T1000 (cell line): ENCODE measurements at regions not wholly inside any gene's neighbourhood (a gene's known extent, or its start where the extent isn't known, plus 50 kb on each side); places are given as distances from the start of the nearest gene placed in this dataset.
"Not testable (repeated sequence)": the region's sequence is repeated elsewhere in the genome, so short reads cannot be mapped to it uniquely, and the experiment has no call there.

ENCODE experiments used
- DNase-seq: peaks from one replicate; lab custom pipeline; 2025; ENCODE audit warnings: mixed read lengths; lab: John Stamatoyannopoulos, UW

DNA sequence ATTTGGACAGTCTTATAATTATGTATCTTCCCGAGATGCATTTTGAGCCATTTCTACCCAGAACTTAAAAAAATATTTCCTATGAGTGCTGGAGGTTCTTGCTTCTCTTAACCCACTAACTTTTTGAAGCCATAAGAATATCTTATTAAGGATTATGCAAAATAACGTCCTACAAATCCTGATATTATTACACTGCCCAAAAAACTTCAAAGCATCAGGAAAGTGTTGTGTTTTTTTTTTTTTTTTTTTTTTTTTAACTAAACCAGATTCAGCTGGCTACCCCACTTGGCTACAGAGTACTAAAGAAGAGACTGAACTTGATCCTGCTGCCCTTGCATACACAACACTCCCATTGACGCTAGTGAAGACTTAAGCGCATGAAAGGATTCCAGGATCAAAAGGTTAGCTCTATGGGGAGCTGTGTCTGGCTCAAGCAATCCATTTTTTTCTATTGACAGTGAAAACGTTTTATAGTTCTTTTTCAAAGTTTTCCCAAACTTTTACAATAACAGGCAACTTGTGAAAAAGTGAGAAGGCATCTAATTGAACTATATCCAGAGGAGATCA, 141.4 kb downstream of the KCNRG start:
- no peak for DNase-seq

DNA sequence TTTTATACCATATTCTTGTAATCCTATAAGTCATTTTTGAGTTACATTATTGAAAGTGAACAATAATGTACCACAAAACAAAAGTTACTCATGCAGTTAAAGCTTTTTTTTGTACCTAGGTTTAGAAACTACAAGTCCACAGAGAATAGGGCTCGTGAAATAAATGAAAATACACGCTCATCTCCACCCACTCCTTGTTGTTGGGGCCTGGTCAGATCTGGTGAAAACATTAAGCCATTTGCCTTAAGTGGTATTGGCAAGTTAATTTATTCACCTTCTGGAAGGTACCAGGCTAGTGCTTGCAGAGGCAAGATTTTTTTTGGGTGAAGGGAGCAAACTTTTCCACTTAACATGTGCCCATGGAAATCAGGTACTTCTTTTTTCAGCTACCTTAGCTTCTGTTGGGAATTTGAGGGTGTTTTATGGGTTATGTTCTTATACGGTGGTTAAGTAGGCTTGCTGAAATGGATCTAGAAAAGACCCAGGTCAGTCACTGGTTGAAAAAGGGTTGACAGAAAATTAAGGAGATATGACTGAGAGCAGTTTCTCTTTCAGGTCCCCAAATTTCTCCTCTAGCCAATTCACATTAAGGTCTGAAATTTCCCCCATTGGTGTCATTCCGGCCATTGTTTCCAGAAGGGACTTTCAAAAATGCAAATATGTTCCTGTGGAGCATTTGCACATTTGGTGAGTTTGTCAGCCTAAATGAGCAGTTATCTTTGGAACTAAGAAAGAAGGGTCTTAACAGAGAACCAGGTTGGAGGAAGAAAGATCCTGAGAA, 143.3 kb downstream of the KCNRG start:
- DNase-seq: no peak

DNA sequence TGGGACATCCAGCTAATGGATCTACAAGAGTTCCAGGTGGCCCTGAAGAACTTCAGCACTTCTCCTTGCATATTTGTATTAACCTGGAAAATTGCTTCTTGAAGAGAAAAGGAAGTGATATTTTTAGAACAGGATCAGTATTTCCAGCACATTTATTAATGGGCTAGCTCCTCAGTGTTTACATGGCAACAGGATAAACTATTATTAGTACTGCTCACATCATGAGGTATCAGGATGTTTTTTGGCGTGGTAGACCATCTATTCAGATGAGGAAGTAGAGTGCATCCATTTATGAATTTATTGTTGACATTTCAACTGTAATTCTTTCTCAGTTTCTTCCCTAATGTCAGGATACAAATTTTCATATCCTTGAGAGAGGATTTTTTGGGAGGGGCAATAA, 144.4 kb downstream of the KCNRG start:
- no peak for DNase-seq

DNA sequence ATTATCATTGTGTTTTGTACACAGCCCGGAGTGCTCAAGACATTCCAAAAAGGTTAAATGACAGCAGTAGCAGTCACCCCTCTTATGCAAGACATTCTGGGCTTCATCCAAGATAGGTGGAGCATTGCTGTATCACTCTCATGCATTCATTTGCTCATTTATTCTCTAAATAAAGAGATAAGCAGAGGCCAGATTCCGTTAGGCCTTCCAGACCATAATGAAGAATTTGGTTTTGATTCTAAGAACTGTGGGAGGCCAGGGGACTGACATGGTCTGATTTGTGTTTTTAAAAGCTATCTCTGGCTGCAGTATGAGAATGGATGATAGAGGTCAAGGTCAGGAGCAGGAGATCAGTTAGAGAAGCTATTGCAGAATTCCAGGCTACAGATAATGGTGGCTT, 145.8 kb downstream of the KCNRG start:
- no peak for DNase-seq

DNA sequence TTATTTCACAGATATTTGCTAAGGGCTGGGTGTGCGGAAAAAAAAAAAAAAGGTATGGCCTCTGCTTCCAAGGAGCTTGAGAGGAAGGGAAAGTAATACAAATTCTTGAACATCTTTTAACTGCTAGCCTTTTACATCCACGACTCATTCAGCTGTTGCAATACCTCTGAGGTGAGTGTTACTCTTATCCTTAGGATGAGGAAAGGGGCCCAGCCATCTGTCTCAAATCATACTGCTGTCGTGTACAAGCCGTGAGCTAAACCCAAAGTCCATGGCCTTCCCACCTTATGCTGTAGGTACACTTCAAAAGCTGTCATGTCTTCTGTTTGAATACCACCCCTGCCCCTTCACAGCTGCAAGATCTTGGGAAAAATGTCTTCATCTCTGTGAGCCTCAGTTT, 146.8 kb downstream of the KCNRG start:
- DNase-seq: no peak

DNA sequence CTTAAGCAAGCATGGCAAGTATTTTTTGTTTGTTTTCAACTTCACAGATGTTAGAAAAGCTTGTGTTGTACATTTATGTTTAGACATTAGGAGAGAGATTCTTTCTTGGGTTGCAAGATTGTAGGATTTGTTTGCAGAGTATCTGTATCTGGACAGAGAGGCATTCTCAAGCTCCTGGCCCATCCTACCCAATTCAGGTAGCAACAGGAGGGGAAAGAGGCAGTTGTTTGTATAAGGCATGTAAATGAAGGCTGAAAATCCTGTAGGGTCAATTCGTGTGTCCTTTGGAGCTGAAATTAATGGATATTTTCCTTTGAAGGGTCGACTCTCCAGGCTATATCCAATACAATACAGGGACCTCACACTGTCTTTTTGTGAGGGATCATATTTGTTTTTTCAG, 147.3 kb downstream of the KCNRG start:
- no peak for DNase-seq

DNA sequence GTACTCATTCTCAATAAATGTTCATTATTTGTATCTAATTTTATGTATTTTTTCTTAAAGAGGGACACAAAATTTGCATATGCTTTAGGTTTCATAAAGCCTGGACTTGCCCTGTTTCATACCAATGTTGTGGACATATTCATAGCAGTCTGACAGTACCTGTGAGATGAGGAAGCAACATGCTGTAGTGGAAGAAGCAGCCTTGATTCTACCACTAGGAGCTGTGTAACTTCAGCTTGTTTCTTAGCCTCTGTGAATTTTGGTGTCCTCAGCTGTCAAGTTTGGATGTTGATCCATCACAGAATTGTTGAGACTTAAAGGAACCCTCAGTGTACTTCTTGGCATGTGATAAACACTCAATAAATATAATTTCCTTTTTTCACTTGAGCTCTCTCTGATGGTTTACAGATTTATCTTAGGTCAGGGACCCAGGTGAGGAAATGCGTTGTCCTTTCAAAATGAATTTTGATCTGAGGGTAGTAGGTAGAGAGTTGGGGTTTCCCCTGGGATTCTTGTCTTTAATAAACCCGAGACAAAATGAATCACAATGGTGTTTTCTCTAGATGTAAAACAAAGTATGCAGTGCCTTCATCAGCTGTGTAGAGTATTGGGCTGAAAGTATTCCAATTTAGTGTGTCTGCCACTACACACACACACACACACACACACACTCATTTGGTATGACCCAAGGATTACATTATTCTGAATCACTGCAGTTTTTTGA, 152.1 kb downstream of the KCNRG start:
- no peak for DNase-seq

DNA sequence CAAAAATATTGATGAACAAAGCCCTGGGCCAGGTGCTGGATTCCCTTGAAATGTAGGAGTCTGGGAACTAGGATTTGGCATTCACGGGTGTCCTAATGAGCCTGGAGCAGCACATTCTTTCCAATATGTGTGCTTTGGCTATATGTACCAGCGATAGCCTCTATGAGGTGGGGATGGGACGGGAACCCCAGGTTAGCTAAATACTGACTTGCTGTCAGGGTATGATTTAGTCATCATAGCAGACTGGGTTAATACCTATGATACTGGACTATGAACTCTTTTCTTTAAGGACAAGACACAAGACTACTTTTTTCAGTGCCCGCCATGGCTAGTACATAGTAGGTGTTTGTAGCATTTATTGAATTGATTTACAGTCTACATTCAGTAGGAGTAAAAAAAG, 152.7 kb downstream of the KCNRG start:
- DNase-seq: no peak

DNA sequence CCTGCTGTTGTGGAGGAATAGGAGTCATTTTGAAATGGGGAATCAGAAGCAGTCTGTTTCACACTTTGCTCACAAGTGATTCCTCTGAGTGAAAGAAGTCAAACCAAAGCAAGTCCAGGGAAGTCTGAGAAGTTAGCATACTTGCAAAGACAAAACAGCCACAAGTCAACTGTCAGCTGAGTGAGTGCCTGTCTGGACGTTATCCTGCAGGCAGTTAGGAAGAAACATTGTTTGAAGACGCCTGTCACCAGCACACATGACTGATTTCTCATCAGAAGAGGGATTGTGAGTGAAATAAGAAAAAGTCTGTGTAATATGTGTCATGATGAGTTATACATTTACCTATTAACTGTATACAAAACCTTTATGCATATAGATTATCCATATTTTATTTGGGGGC, 153.5 kb downstream of the KCNRG start:
- no peak for DNase-seq

DNA sequence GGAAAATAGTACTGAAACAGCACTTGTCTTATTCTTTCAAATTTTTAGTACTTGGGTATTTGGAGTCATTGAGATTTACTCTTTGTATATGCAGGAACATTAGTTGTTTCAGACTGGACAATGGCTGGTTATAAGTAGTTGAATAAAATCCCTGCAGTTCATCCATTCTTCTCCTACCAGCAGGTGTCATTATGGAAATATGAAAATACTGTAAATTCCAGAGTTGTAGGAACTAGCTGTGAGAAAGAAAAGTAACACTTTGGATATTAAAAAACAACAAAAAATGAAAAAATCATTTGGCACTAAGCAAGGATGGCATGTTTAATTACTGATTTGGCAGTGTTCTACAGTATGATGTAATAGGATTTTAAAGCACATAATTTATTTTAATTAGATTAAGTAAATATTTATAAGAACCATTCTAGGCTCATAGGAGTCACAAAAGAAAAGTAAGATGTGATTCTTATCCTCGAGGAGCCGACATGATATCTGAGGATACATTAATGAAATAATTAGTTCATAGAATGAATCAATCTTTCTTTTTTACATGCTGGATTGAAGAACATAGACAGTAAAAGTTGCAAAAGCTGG, 155.3 kb downstream of the KCNRG start:
- DNase-seq: no peak

DNA sequence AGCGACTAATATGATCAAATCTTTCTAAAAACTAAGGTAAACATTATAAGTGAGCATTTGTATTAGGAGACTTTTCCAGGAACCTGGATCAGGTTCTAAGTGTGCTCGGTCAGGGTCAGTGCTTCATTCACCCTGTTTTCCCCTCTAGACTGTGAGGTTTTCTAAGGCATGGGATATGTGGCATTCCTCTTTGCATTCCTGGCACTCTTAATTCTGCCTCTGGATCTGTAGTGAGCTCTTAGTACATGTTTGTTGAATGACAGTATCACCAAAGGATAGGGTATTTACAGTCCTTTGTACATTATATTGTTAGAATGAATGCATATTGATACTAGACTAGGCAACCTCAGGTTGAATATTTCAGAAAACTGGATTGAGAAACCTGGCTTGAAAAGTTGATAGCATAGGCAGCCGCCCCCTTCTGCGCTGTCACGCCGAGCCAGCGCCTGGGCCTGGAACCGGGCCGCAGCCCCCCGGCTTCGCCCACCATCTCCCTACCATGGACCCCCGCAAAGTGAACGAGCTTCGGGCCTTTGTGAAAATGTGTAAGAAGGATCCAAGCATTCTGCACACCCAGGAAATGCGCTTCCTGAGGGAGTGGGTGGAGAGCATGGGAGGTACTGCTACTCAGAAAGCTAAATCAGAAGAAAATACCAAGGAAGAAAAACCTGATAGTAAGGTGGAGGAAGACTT, 156.5 kb downstream of the KCNRG start:
- no peak for DNase-seq

DNA sequence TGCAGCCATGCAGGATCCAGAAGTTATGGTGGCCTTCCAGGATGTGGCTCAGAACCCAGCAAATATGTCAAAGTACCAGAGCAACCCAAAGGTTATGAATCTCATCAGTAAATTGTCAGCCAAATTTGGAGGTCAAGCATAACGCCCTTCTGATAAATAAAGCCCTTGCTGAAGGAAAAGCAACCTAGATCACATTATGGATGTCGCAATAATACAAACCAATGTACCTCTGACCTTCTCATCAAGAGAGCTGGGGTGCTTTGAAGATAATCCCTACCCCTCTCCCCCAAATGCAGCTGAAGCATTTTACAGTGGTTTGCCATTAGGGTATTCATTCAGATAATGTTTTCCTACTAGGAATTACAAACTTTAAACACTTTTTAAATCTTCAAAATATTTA, 157.8 kb downstream of the KCNRG start:
- DNase-seq: not testable (repeated sequence)

DNA sequence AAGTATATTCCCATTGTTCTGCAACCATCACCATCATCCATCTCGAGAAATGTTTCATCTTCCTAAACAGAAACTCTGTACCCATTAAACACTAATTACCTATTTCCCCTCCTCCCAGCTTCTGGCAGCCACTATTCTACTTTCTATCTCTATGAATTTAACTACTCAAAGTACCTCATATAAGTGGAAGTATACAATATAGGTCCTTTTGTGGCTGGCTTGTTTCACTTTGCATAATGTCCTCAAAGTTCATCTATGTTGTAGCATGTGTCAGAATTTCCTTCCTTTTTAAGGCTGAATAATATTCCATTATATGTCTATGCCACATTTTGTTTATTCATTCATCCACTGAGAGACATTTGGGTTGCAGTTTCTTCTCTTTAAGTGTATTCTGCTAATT, 159.4 kb downstream of the KCNRG start:
- no peak for DNase-seq

DNA sequence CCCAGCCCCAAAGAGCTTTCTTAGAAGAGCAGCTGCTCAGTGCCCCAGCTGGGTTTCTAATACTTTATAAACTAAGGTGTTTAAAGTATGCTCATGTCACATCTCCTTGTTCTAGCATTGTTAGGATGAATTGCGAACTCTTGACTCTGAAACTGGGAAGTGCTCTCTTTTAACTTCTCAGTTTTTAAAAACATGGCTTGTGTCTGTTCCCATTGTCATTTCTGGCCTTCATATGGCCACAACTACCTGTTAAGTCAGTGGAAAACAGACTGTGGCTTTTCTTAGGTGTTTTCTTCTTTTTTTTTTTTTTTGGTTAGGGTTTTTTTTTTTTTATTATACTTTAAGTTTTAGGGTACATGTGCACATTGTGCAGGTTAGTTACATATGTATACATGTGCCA, 164.7 kb downstream of the KCNRG start:
- DNase-seq: no peak

DNA sequence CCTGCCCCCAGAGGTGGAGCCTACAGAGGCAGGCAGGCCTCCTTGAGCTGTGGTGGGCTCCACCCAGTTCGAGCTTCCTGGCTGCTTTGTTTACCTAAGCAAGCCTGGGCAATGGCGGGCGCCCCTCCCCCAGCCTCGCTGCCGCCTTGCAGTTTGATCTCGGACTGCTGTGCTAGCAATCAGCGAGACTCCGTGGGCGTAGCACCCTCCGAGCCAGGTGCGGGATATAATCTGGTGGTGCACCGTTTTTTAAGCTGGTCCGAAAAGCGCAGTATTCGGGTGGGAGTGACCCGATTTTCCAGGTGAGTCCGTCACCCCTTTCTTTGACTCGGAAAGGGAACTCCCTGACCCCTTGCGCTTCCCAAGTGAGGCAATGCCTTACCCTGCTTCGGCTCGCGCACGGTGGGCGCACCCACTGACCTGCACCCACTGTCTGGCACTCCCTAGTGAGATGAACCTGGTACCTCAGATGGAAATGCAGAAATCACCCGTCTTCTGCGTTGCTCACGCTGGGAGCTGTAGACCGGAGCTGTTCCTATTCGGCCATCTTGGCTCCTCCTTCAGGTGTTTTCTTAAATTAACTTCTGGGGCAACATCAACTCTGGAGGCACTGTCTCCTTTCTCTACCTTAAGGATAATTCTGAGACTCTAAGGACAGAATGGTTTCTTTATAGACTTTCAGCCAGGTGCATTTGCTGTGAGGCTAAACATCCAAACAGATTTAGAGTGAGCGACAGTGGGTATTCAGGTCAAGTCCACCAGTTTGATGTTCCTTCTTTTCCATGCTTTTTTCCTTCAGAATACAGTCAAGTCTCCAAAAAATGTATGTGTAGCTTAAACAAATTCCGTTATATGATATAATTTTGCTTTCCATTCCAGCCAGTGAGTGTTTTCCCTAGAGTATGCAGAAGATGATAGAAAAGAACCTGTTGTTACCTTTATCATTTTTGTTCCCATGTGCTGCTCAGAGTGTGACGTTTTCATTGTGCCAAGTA, 170.8 kb downstream of the KCNRG start:
- DNase-seq: not testable (repeated sequence)

DNA sequence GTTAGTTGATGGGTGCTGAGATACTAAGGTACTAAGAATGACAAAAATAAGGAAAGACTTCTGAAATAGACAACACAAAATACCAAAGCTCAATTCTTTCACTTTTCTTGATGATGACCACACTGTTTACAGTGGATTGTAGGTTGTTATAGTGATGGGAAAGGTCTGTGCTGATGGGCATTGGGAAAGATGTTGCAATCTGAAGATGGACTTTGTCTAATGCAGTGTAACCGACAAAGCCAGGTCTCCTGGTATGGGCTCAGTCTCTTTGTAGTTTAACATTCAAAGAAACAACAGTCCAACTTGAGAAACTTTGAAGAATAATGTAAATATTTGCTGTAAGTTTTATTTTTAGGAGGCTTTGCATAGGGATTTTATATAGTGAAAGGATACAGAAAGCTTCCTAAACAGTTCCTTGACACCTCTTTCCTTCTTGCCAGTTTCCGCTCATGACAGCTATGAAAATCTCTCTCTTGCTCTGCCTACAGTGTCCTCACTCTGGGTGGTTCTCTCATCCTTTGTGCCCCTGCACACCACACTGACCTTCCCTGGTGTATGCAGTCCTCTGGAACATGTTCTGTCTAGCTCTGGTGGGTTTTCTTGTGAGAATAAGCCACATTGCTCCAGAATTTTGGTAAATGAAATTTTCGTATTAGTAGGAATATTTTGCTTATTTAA, 172.2 kb downstream of the KCNRG start:
- DNase-seq: no peak

DNA sequence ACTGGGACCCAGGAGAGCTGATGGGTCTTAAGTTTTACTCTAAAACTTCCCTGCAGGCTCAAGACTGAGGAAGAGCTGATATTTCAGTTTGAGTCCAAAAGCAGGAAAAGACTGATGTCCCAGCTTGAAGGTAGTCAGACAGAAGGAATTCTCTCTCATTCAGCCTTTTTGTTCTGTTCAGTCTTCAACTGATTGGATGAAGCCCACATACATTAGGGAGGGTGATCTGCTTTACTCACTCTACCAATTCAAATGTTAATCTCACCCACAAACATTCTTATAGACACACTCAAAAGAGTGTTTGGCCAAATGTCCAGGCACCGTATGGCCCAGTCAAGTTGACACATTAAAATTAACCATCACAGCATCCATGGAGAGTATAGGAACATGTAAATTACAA, 173.5 kb downstream of the KCNRG start:
- no peak for DNase-seq

DNA sequence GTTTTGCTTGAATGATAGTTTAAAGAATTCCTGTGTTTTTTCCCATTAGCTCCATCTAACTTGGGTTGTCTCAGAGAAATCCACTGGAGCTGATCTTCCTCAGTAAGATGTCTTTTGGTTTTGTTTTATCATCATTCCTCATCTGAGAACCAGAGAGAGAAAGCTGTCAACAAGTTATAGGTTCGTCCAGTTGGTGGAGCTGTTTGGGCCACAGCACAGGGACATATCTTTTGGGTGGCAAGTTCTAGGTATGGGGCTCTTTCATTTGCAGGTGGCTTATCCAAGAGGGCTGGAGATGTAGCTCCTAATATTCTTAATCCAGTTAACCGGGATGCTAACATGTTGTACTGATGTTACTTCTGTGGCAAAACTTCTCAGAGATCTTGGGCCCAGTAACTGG, 174.2 kb downstream of the KCNRG start:
- no peak for DNase-seq

DNA sequence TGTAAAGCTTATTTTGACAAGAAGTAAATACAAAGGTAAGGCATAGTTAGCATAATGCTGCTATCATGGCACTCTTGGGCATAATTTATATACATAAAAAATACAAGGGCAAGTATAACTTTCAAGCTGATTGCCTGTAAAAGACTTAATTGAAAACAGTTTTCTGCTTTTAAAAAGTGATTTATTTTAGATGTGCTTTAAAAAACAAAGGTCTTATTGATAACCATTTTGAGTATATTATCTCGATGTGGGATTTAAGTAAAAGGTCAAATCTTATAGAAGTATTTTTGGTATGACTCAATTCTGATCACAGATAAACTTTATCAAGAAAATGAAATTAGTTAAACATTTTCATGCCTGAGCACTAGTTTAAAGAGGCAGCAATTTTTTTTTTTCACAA, 175.8 kb downstream of the KCNRG start:
- no peak for DNase-seq

DNA sequence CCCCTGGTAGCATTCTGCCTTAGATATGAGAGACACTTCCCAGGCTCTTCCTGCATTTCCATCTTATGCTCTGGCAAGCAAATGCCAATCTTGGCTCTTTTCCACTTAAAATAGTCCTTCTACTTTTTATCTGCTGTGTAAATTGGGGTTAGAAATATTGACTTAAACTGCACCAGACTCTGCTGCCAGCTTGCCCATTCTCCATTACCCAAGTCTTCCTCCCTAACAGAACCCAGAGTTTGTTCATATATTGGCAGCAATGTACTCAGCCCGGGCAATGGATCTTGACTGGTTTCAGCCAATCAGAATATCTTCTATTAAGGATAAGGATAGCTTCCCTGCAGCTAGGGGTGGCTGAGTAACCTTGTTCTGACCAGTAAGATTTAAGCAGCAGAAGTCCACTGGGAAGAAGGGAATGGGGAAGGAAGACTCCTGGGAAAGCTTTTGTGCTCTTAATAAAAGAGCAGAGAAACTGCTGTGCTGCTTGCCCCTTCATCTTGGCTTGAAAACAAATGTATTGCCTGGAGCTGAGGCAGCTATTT, 177.1 kb downstream of the KCNRG start:
- DNase-seq: no peak
